ENCODE measurements at regions not wholly inside any gene's neighbourhood (a gene's known extent, or its start where the extent isn't known, plus 50 kb on each side); places are given as distances from the start of the nearest gene placed in this dataset.

DNA sequence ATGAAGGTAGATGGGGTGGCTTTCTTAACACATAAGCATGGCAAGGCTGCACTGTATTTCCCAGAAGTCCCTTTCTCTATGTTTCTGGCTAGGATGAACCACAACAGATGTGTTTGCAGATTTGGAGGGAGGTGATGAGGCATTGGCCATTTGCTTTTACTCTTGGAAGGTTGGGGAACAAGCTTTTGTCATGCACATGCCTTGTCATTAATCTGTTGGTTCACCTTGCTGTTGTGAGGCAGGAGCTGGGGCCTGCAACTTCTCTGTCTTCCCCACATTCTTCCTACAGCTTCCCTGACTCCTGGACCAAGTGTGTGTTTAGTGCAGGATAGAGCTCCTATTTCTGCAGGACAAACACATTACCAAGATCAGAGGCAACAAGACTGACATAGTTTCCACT, 326.2 kb upstream of the SPTLC3 start:
- TF ChIP-seq, protein P1, sequence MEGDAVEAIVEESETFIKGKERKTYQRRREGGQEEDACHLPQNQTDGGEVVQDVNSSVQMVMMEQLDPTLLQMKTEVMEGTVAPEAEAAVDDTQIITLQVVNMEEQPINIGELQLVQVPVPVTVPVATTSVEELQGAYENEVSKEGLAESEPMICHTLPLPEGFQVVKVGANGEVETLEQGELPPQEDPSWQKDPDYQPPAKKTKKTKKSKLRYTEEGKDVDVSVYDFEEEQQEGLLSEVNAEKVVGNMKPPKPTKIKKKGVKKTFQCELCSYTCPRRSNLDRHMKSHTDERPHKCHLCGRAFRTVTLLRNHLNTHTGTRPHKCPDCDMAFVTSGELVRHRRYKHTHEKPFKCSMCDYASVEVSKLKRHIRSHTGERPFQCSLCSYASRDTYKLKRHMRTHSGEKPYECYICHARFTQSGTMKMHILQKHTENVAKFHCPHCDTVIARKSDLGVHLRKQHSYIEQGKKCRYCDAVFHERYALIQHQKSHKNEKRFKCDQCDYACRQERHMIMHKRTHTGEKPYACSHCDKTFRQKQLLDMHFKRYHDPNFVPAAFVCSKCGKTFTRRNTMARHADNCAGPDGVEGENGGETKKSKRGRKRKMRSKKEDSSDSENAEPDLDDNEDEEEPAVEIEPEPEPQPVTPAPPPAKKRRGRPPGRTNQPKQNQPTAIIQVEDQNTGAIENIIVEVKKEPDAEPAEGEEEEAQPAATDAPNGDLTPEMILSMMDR (IDR thresholded peaks at IDR 0.05) = no peak
- no peak for TF ChIP-seq POLR2A (IDR thresholded peaks at IDR 0.05)
